Endothelial cell of umbilical vein (primary cell): ENCODE measurements at regions not wholly inside any gene's neighbourhood (a gene's known extent, or its start where the extent isn't known, plus 50 kb on each side); places are given as distances from the start of the nearest gene placed in this dataset.

Experiments
- EZH2 ChIP-seq: IDR thresholded peaks from 2 replicates; pipeline ENCODE4 v1.6.1; 2012; ENCODE audit warnings: borderline replicate concordance, low read depth, mild to moderate bottlenecking, moderate library complexity, low read length, inconsistent platforms; ENCODE audit not compliant: severe bottlenecking
- JUN ChIP-seq: IDR thresholded peaks from 2 replicates; pipeline ENCODE4 v1.6.1; 2011; ENCODE audit warnings: borderline replicate concordance, low read depth; ENCODE audit not compliant: insufficient read length, insufficient read depth
- POLR2A ChIP-seq: IDR thresholded peaks from 2 replicates; pipeline ENCODE4 v1.6.1; 2012; ENCODE audit warnings: low read depth, mild to moderate bottlenecking, control low read depth, low read length
- POLR2AphosphoS5 ChIP-seq: IDR thresholded peaks from 2 replicates; pipeline ENCODE4 v1.6.1; 2012; ENCODE audit warnings: low read depth, mild to moderate bottlenecking, control low read depth, low read length, moderate library complexity; ENCODE audit not compliant: insufficient read depth
- TF ChIP-seq, protein P1 (sequence below), 2 donors: IDR thresholded peaks; 1 replicate in 1 of 2; 2 replicates in 1 of 2; pipeline ENCODE4 v1.5.1; 2011; ENCODE audit warnings: low read length in 2 of 2, mild to moderate bottlenecking in 2 of 2, moderate library complexity in 2 of 2, control low read depth in 1 of 2, inconsistent platforms in 1 of 2, low read depth in 1 of 2; ENCODE audit not compliant: insufficient read depth in 1 of 2; ENCODE audit errors: extremely low read depth in 1 of 2

DNA sequence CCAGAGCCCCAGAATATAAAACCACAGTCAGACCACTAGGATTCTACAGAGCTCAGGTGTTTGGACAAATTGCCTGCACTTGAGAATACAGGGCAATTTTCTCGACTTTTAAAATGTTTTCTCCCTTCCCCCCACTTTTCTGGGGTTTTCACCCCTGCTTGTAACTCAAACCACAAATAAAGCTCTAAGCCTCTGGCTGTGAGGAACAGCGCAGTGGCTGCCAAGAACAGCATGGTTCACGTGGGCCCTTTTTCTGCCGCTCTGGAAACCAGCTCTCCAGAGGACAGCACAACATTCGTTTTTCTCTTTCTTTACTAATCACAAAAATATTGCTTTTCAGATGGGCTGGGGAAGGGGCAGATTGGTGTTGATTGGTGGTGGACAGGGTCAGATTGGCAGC is 102.2 kb upstream of the JUN start:
- TF ChIP-seq, protein P1, sequence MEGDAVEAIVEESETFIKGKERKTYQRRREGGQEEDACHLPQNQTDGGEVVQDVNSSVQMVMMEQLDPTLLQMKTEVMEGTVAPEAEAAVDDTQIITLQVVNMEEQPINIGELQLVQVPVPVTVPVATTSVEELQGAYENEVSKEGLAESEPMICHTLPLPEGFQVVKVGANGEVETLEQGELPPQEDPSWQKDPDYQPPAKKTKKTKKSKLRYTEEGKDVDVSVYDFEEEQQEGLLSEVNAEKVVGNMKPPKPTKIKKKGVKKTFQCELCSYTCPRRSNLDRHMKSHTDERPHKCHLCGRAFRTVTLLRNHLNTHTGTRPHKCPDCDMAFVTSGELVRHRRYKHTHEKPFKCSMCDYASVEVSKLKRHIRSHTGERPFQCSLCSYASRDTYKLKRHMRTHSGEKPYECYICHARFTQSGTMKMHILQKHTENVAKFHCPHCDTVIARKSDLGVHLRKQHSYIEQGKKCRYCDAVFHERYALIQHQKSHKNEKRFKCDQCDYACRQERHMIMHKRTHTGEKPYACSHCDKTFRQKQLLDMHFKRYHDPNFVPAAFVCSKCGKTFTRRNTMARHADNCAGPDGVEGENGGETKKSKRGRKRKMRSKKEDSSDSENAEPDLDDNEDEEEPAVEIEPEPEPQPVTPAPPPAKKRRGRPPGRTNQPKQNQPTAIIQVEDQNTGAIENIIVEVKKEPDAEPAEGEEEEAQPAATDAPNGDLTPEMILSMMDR (IDR thresholded peaks at IDR 0.05; ENCODE audit: extremely low read depth in 1 of 2, insufficient read depth in 1 of 2, low read depth in 1 of 2, low read length in 2 of 2), result no peak
- TF ChIP-seq POLR2A, result no peak
- no peak for TF ChIP-seq JUN
- no peak for TF ChIP-seq POLR2AphosphoS5
- no peak for TF ChIP-seq EZH2
